HEK293T (cell line): ENCODE measurements at regions not wholly inside any gene's neighbourhood (a gene's known extent, or its start where the extent isn't known, plus 50 kb on each side); places are given as distances from the start of the nearest gene placed in this dataset.

Experiments
- ARNT ChIP-seq: fragments of 450-650 bp; IDR thresholded peaks from 2 replicates; pipeline ENCODE4 v1.6.1; 2017; ENCODE audit warnings: mild to moderate bottlenecking
- BHLHE40 ChIP-seq: fragments of 450-650 bp; IDR thresholded peaks from 2 replicates; pipeline ENCODE4 v1.6.1; 2016; ENCODE audit warnings: mild to moderate bottlenecking, moderate library complexity, borderline replicate concordance
- FOXK2 ChIP-seq: fragments of 450-650 bp; IDR thresholded peaks from 2 replicates; pipeline ENCODE4 v1.6.1; 2016; ENCODE audit warnings: mild to moderate bottlenecking
- FOXM1 ChIP-seq: fragments of 450-650 bp; IDR thresholded peaks from 2 replicates; pipeline ENCODE4 v1.6.1; 2017; ENCODE audit warnings: mild to moderate bottlenecking, borderline replicate concordance
- HDGF ChIP-seq: fragments of 450-650 bp; IDR thresholded peaks from 2 replicates; pipeline ENCODE4 v1.6.1; 2017; ENCODE audit warnings: antibody characterized with exemption, borderline replicate concordance
- L3MBTL2 ChIP-seq: fragments of 450-650 bp; conservative IDR thresholded peaks from 2 replicates; pipeline ENCODE4 v1.6.1; 2016; ENCODE audit warnings: mild to moderate bottlenecking
- NFRKB ChIP-seq: fragments of 450-650 bp; IDR thresholded peaks from 2 replicates; pipeline ENCODE4 v1.6.1; 2016; ENCODE audit warnings: mild to moderate bottlenecking, moderate library complexity
- SUZ12 ChIP-seq: fragments of 450-650 bp; IDR thresholded peaks from 2 replicates; pipeline ENCODE4 v1.6.1; 2016; ENCODE audit warnings: mild to moderate bottlenecking
- TARDBP ChIP-seq: fragments of 450-650 bp; IDR thresholded peaks from 2 replicates; pipeline ENCODE4 v1.6.1; 2016

DNA sequence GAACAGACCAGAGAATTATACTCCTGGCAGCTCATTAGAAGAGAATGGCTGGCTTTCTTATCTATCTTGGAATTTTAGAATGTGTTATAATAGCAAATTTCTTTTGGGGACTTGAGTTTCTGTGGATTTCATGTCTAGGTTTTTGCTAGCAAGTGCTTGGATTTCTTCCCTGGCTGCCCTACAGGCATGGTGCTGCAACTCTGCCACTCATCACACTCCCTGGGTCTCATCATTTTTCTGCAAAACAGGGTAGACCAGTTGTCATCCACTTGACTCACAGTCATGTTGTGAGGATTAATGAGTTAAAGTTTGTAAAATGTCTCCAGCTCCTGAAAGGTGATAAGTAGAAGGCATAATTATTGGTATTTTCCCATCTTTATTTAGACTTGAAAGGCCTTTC, 60.7 kb upstream of the LCORL start:
- no peak for TF ChIP-seq BHLHE40
- no peak for TF ChIP-seq FOXK2
- no peak for TF ChIP-seq NFRKB
- no peak for TF ChIP-seq HDGF
- no peak for TF ChIP-seq ARNT
- TF ChIP-seq FOXM1: no peak
- TF ChIP-seq SUZ12: no peak
- TF ChIP-seq TARDBP: no peak
- no peak for TF ChIP-seq L3MBTL2
